H1 (cell line): ENCODE measurements at regions not wholly inside any gene's neighbourhood (a gene's known extent, or its start where the extent isn't known, plus 50 kb on each side); places are given as distances from the start of the nearest gene placed in this dataset.

ENCODE experiments used
- CTCF ChIA-PET: fragments of 300-600 bp; sonication (Branson Sonifier 250); formaldehyde crosslinking; loops from one replicate; lab custom pipeline; 2021; ENCODE audit not compliant: partially characterized antibody; lab: Charles Lee
- POLR2A ChIA-PET: fragments of 300-600 bp; sonication (Branson Sonifier 250); formaldehyde crosslinking; loops from one replicate; lab custom pipeline; 2021; ENCODE audit warnings: inconsistent platforms; ENCODE audit not compliant: partially characterized antibody; lab: Charles Lee
- DNase-seq, 2 experiments: peaks; one replicate each; pipeline versions ENCODE4 v3.0.0 to v3.0.0-alpha.2; 2010 to 2022; ENCODE audit warnings: low spot score in 2 of 2, low read depth in 1 of 2, mixed read lengths in 1 of 2
- FAIRE-seq: peaks from 2 replicates; lab custom pipeline; 2011; peaks lifted over from hg19 to GRCh38; lab: Jason Lieb, UNC
- H2AFZ ChIP-seq: 2 replicates; pipeline ENCODE4 v1.8.1; 2012; ENCODE audit warnings: low read length, inconsistent platforms
- H2AK5ac ChIP-seq: 2 replicates; pipeline ENCODE4 v1.6.1; 2013; ENCODE audit warnings: low read depth, low read length
- H2BK120ac ChIP-seq: replicated peaks from 2 replicates; pipeline ENCODE3; 2013; ENCODE audit warnings: low read depth, low read length, inconsistent platforms
- H2BK12ac ChIP-seq: 2 replicates; pipeline ENCODE4 v1.6.1; 2013; ENCODE audit warnings: low read depth, low read length
- H2BK15ac ChIP-seq: 2 replicates; pipeline ENCODE4 v1.6.1; 2013; ENCODE audit warnings: low read length
- H2BK20ac ChIP-seq: 2 replicates; pipeline ENCODE4 v1.6.1; 2013; ENCODE audit warnings: low read length
- H2BK5ac ChIP-seq: 2 replicates; pipeline ENCODE4 v1.6.1; 2013; ENCODE audit warnings: low read depth, low read length
- H3K14ac ChIP-seq: 2 replicates; pipeline ENCODE4 v1.6.1; 2013; ENCODE audit warnings: inconsistent platforms; ENCODE audit not compliant: insufficient read length
- H3K18ac ChIP-seq: 2 replicates; pipeline ENCODE4 v1.6.1; 2013; ENCODE audit warnings: low read length; ENCODE audit errors: extremely low read depth
- H3K23ac ChIP-seq: 2 replicates; pipeline ENCODE4 v1.6.1; 2013; ENCODE audit warnings: inconsistent platforms; ENCODE audit not compliant: insufficient read length
- H3K23me2 ChIP-seq: 2 replicates; pipeline ENCODE4 v1.6.1; 2013; ENCODE audit warnings: low read depth, low read length
- H3K27ac ChIP-seq: 2 replicates; pipeline ENCODE4 v1.6.1; 2011; ENCODE audit warnings: low read depth, low read length, inconsistent platforms
- H3K27me3 ChIP-seq, 4 experiments: replicated peaks in 1 of 4; 1 replicate in 1 of 4; 2 replicates in 3 of 4; pipeline versions ENCODE4 v1.6.1 to v1.8.1; 2011 to 2013; ENCODE audit warnings: low read length in 3 of 4, mild to moderate bottlenecking in 3 of 4, inconsistent platforms in 2 of 4, mixed read lengths in 2 of 4, moderate library complexity in 1 of 4; ENCODE audit not compliant: control insufficient read depth in 3 of 4, insufficient read depth in 3 of 4; ENCODE audit errors: extremely low read depth in 1 of 4
- H3K36me3 ChIP-seq, 4 experiments: 2 replicates each; pipeline versions ENCODE4 v1.6.1 to v1.8.1; 2011 to 2013; ENCODE audit warnings: mild to moderate bottlenecking in 4 of 4, low read length in 3 of 4, moderate library complexity in 2 of 4, control low read depth in 1 of 4, inconsistent platforms in 1 of 4; ENCODE audit not compliant: insufficient read depth in 4 of 4, control insufficient read depth in 2 of 4
- H3K4ac ChIP-seq: replicated peaks from 2 replicates; pipeline ENCODE3; 2013; ENCODE audit warnings: low read length, low read depth, mixed read lengths, inconsistent platforms; ENCODE audit not compliant: insufficient read length
- H3K4me1 ChIP-seq, 4 experiments: replicated peaks in 1 of 4; 1 replicate in 1 of 4; 2 replicates in 3 of 4; pipeline versions ENCODE4 v1.6.1 to v1.8.1; 2011 to 2013; ENCODE audit warnings: low read length in 3 of 4, inconsistent platforms in 2 of 4, mixed read lengths in 1 of 4; ENCODE audit not compliant: insufficient read depth in 4 of 4, control insufficient read depth in 3 of 4
- H3K4me2 ChIP-seq, 2 experiments: 2 replicates each; pipeline versions ENCODE4 v1.6.1 to v1.8.1; 2011 to 2013; ENCODE audit warnings: low read depth in 2 of 2, low read length in 2 of 2, control low read depth in 1 of 2, inconsistent platforms in 1 of 2, mild to moderate bottlenecking in 1 of 2; ENCODE audit not compliant: insufficient read depth in 1 of 2
- H3K4me3 ChIP-seq, 4 experiments: fragments of 200-600, 300-600 bp in 1 of 4; sonication (generic), shearing (Covaris generic), sonication (Bioruptor Twin) in 1 of 4; 2 replicates each; pipeline versions ENCODE4 v1.5.1 to v1.8.1; 2011 to 2016; ENCODE audit warnings: low read length in 4 of 4, low read depth in 3 of 4, control low read depth in 2 of 4, inconsistent platforms in 2 of 4, mild to moderate bottlenecking in 2 of 4, mixed read lengths in 1 of 4, moderate library complexity in 1 of 4; ENCODE audit not compliant: insufficient read depth in 2 of 4; ENCODE audit errors: extremely low read depth in 1 of 4
- H3K56ac ChIP-seq: replicated peaks from 2 replicates; pipeline ENCODE3; 2013; ENCODE audit warnings: low read depth, mild to moderate bottlenecking, mixed read lengths, low read length, inconsistent platforms; ENCODE audit not compliant: insufficient read length
- H3K79me1 ChIP-seq: 2 replicates; pipeline ENCODE4 v1.6.1; 2013; ENCODE audit warnings: low read depth, low read length, control low read depth
- H3K79me2 ChIP-seq, 2 experiments: 2 replicates each; pipeline versions ENCODE4 v1.6.1 to v1.8.1; 2012 to 2013; ENCODE audit warnings: low read length in 2 of 2, mild to moderate bottlenecking in 2 of 2, inconsistent platforms in 1 of 2; ENCODE audit not compliant: insufficient read depth in 2 of 2, control insufficient read depth in 1 of 2
- H3K9ac ChIP-seq, 4 experiments: replicated peaks in 1 of 4; 1 replicate in 1 of 4; 2 replicates in 3 of 4; pipeline versions ENCODE4 v1.6.1 to v1.8.1; 2011 to 2013; ENCODE audit warnings: low read depth in 3 of 4, low read length in 3 of 4, control low read depth in 2 of 4, mild to moderate bottlenecking in 2 of 4, moderate library complexity in 2 of 4, inconsistent platforms in 1 of 4; ENCODE audit errors: extremely low read depth in 1 of 4
- H3K9me3 ChIP-seq, 2 experiments: 2 replicates each; pipeline versions ENCODE4 v1.6.1 to v1.8.1; 2012 to 2013; ENCODE audit warnings: mild to moderate bottlenecking in 2 of 2, moderate library complexity in 2 of 2, control low read depth in 1 of 2, inconsistent platforms in 1 of 2, low read depth in 1 of 2, low read length in 1 of 2, mixed read lengths in 1 of 2; ENCODE audit not compliant: insufficient read depth in 2 of 2
- H4K20me1 ChIP-seq, 2 experiments: replicated peaks in 1 of 2; 2 replicates each; pipeline versions ENCODE3 to v1.8.1; 2011 to 2013; ENCODE audit warnings: inconsistent platforms in 2 of 2, low read length in 2 of 2, mild to moderate bottlenecking in 1 of 2; ENCODE audit not compliant: insufficient read depth in 2 of 2, control insufficient read depth in 1 of 2
- H4K5ac ChIP-seq: 2 replicates; pipeline ENCODE4 v1.6.1; 2013; ENCODE audit warnings: low read length, low read depth, mixed read lengths, inconsistent platforms; ENCODE audit not compliant: insufficient read length
- H4K8ac ChIP-seq: 2 replicates; pipeline ENCODE4 v1.8.0; 2013; ENCODE audit warnings: mild to moderate bottlenecking, moderate library complexity, low read length, inconsistent platforms; ENCODE audit not compliant: insufficient read depth; ENCODE audit errors: extremely low read depth
- H4K91ac ChIP-seq: replicated peaks from 2 replicates; pipeline ENCODE3; 2013; ENCODE audit warnings: low read length, mixed read lengths, inconsistent platforms; ENCODE audit not compliant: insufficient read length
- BACH1 ChIP-seq: IDR thresholded peaks from 2 replicates; pipeline ENCODE4 v1.6.1; 2012; ENCODE audit warnings: low read length, improper control_type of control experiment
- CBX8 ChIP-seq: fragments of 300-800, 300-1000 bp; sonication (generic); IDR thresholded peaks from 2 replicates; pipeline ENCODE4 v1.7.1; 2016; ENCODE audit warnings: low read depth, low read length, borderline replicate concordance
- PHF8 ChIP-seq: fragments of 200-600 bp; sonication (generic); conservative IDR thresholded peaks from 2 replicates; pipeline ENCODE4 v1.7.1; 2012; ENCODE audit warnings: low read depth, mild to moderate bottlenecking, inconsistent platforms, low read length, moderate library complexity
- TAF7 ChIP-seq: optimal IDR thresholded peaks from 2 replicates; pipeline ENCODE3; 2011; ENCODE audit warnings: low read depth, mild to moderate bottlenecking, inconsistent platforms, low read length, moderate library complexity, borderline replicate concordance
- TEAD4 ChIP-seq: IDR thresholded peaks from 2 replicates; pipeline ENCODE4 v1.6.1; 2012; ENCODE audit warnings: low read depth, low read length, inconsistent platforms, mixed read lengths
- WGBS, 2 experiments: shearing (Covaris generic) in 1 of 2; methylation state at CpG; one replicate each; pipeline versions ENCODE4 v1.1.6 to v1.1.7; 2013 to 2015; ENCODE audit warnings: low lambda C conversion rate in 2 of 2, mixed read lengths in 2 of 2, inconsistent platforms in 1 of 2, low coverage in 1 of 2, missing lambda C conversion rate in 1 of 2; ENCODE audit not compliant: insufficient replicate concordance in 2 of 2, insufficient coverage in 1 of 2, insufficient read length in 1 of 2; ENCODE audit errors: extremely low coverage in 1 of 2, missing lambda C conversion rate in 1 of 2; 5-methylcytosine and 5-hydroxymethylcytosine counted together
- TF ChIP-seq, protein P1 (sequence below): IDR thresholded peaks from 2 replicates; pipeline ENCODE4 v1.6.1; 2012; ENCODE audit warnings: inconsistent platforms

DNA sequence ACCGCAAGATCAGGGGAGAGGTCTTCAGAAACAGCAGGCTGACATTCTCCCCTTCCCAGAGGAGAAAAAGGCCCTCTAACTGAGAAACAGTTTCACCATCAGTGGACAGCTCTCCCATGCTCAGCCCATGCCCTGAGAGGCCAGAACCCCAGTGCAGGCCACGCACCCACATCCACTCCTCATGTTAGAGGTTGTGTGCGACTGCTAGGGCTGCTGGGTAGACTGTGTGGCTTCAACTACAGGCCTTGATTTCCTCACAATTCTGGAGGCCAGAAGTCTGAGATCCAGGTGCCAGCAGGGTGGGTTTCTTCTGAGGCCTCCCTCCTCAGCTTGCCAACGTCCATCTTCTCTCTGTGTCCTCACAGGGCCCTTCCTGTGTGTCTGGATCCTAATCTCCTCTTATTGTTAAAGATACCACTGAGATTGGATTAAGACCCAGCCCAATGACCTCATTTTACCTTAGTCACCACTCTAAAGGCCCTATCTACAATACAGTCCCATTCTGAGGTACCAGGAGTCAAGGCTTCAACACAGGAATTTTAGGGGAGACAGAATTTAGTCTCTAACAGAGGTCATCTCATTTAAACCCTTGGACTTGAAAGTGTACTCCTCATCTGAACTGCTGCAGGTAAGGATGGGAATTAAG lies 67.7 kb upstream of the CD93 start:
- 75% methylated on average over 4 of the region's 4 CpGs; no CpG with 5 or more reads in 1 of the 2 experiments for WGBS, 2 experiments
- H3K18ac ChIP-seq: no peak overlapping the region
- no peaks in the 10 kb centered on the region for H3K36me3 ChIP-seq
- no peak for FAIRE-seq
- no peak overlapping the region for H2BK120ac ChIP-seq
- H2AFZ ChIP-seq: no peak overlapping the region
- H3K79me1 ChIP-seq: no peaks in the 10 kb centered on the region
- H2BK12ac ChIP-seq: no peak overlapping the region
- H4K5ac ChIP-seq: no peak overlapping the region
- H2AK5ac ChIP-seq: no peak overlapping the region
- peak overlapping the region; percentile 25; the same call in 1 of the 2 replicates for H2BK20ac ChIP-seq
- no peak overlapping the region for H3K23ac ChIP-seq
- no peaks in the 10 kb centered on the region for H4K20me1 ChIP-seq
- ChIA-PET CTCF (interaction anchor here (1.2 to 2.7 kb wide), 2 partner anchors 11 to 47 kb away, joined by 4 to 7 read pairs; no protein-coding TSS in a partner anchor), POLR2A (no interaction called here)
- H3K4me3 ChIP-seq: no peak overlapping the region
- no peak overlapping the region for H3K14ac ChIP-seq
- no peak overlapping the region for H3K9ac ChIP-seq
- no peaks in the 10 kb centered on the region for H3K79me2 ChIP-seq
- no peak overlapping the region for H4K91ac ChIP-seq
- no peaks in the 10 kb centered on the region for H3K27me3 ChIP-seq
- H2BK5ac ChIP-seq: no peak overlapping the region; the same call in 1 of the 2 replicates
- H3K4ac ChIP-seq: no peak overlapping the region
- DNase-seq: no peak
- peaks cover 0 to 3% (median 2%) of the 10 kb centered on the region in 4 experiments; a peak in 3 of 7 replicates for H3K4me1 ChIP-seq
- no peak overlapping the region for H3K27ac ChIP-seq
- TF ChIP-seq TAF7 (no peak), PHF8 (no peak), CBX8 (no peak), BACH1 (no peak), TEAD4 (no peak)
- TF ChIP-seq, protein P1, sequence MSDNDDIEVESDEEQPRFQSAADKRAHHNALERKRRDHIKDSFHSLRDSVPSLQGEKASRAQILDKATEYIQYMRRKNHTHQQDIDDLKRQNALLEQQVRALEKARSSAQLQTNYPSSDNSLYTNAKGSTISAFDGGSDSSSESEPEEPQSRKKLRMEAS: no peak
- no peak overlapping the region for H3K4me2 ChIP-seq
- no peak overlapping the region for H3K56ac ChIP-seq
- no peaks in the 10 kb centered on the region for H3K9me3 ChIP-seq
- H3K23me2 ChIP-seq: no peaks in the 10 kb centered on the region
- no peak overlapping the region for H4K8ac ChIP-seq
- no peak overlapping the region for H2BK15ac ChIP-seq
